ENCODE measurements at regions not wholly inside any gene's neighbourhood (a gene's known extent, or its start where the extent isn't known, plus 50 kb on each side); places are given as distances from the start of the nearest gene placed in this dataset.

GRCh38 chr18:10142496-10143160, 228.8 kb downstream of the VAPA start:
- TF ChIP-seq EZH2 (IDR thresholded peaks at IDR 0.05; ENCODE audit: insufficient read depth, poor library complexity, severe bottlenecking) (no peak), EZH2phosphoT487 (IDR thresholded peaks at IDR 0.05; ENCODE audit: insufficient read depth, low read depth) (no peak)

Measured in GM23248 (cell line).